HuH-7.5 (cell line): ENCODE measurements at regions not wholly inside any gene's neighbourhood (a gene's known extent, or its start where the extent isn't known, plus 50 kb on each side); places are given as distances from the start of the nearest gene placed in this dataset.

ENCODE experiments used
- DNase-seq: peaks from one replicate; pipeline ENCODE4 v3.0.0; 2011; ENCODE audit warnings: low spot score

DNA sequence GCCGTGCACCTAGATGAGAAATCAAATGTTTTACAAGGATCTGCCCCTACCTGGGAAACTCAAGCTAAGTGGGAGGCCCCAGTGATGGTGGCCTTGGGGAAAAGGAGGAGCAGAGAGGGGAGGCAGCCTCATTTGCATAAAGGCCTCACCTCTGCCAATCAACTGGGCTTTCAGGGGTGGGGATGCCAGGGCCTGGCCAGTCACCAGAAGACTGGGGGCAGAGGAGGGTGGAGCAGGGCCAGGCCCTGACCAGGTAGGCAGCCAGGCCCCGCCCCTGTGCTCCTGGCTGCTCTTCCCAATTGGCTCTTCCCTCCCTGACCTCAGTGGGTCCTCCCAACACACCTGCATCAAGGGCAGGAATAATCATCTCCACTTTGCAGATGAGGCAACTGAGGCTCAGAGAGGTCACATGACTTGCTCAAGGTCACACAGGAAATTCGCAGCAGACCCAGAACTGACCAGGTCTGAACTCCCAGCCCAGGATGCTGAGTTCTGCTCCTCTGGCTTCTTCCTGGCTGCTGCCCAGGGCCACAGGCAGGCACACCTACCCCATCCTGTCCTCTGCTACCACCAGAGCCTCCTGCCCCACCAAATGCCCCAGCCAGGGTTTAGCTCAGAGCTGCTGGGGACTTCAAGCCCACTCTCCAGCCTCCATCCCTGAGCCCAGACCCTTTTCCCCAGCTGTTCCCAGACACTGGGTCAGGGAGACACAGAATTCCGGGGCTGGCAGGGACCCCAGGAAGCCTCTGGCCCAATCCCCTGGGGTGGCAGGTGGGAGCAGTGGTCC, 677.9 kb downstream of the MATN1 start:
- DNase-seq = no peak

DNA sequence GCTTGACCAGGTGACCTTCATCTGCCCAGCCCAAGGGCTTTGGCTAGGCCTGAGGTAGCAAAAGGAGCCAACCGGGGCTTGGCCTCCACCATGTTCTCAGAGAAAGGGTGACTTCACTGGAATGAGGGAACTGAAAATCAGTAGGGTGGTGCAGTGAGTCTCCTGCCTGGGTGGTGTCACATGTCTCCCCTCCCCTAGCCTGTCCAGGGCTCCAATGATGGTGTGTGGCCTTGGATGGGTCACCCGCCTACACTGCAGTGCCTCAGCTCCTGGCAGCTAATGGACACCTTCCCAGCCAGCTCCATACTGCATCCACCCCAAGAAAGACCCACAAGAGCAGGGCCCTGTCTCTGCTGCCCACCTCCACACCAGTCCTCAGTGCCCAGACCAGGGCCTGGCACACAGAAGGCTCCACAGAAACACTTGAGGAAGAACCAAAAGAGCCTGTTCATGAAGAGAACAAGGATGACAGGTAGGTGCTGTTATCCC, 678.7 kb downstream of the MATN1 start:
- DNase-seq = no peak

DNA sequence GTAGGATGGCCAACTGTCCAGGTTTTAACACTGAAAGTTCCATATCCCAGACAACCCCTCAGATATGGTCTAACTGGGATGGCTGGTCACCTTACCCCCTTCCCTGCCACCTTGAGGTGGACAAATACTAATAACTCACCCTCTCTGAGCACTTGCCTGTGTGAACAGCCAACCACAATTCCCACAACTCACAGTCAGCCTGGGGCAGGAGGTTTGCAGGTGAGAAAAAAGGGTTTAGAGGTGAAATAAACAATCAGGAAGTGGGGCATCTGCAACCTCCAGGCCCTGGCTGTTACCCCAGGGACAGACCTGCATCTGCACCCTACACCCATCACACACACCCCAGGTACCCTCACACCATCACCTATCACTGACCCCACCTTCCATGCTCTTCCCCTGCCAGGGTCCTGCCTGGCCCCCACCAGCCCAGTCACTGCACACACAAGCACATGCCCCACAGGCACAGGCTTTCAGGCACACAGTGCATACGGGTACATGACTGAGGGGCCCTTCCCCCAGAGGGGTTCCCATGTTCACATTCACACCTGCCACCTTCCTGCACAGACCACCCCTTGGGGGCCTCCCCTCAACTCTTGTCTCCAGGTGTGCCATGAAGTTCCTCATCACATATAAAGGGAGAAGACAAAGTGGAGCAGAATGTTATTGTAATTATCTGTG, 679.5 kb downstream of the MATN1 start:
- no peak for DNase-seq

DNA sequence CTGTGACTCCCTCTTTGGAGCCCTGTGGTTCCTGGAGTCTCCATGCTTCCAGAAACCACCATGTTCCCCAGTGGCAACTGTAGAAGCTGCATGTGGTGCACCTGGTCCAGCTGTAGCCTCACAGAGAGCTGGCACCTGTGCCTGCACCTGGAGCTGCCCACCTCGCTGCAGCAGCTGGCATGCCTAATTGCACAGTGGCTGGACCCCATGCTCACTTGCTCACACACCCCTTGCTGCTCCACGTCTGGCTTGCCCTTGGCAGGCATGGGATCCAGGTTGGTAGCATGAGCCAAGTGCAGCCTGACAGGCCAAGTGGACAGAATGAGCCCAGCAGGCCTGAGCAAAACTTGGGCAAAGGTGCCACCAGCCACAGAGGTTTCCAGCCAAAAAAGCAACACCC, 680.1 kb downstream of the MATN1 start:
- no peak for DNase-seq

DNA sequence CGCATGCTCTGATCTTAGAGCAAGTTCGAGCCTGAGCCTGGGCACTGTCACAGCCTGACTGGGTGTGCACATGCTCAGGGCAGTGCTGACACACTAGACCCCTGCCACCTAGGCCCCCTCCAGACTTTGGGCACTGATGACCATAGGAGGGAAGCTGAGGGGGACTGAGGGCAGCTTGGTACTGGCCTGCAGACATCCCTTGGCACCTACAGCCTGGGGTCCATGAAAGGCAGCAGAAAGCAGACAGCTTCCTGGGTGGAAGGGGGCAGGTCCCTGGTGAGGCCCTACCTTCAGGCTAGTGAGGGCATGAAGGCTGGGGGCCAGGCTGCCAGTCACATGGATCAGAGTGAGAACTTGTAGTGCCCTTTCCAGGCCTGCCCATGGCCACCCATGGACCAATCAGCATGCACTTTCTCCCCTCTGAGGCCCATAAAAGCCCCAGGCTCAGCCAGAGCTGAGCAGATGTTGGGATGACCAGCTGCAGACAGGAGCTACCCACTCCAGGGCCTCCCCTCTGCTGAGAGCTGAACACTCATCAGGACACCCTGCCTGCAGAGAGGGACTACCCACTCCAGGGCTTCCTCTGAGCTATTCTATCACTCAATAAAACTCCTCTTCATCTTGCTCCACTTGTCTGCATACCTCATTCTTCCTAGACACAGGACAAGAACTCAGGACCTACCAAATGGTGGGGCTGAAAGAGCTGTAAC, 680.8 kb downstream of the MATN1 start:
- no peak for DNase-seq

DNA sequence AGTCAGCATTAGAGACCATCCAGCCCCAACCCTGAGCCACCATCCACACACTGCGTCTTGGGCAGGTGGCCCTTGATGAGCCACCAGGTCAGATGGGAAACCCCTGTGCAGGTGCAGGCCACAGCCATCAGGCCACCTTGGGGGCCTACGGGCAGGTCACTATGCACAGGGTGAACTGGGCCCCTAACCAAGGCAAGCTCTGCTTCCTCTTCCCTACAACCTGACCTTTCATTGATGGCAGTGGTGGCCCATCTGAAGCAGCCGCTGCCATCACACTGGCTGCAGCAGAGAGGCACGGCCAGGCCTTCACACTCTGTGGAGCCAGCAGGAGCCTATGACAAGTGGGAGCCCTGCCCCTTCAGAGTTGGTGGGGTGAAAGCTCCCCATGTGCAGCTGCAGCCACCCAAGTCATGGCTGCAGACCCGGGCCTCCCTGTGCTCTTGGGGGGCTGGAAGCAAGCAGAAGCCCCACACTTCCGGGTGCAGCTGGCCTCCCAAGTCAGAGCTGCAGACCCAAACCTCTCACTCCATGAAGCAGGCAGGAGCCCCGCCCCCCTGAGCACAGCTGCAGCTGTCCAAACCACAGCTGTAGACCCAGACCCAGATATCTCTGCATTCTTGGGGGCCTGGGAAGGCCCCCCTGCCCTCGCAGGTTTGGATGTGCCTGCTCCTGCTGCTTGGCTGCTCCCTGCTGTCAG, 681.5 kb downstream of the MATN1 start:
- DNase-seq = no peak

DNA sequence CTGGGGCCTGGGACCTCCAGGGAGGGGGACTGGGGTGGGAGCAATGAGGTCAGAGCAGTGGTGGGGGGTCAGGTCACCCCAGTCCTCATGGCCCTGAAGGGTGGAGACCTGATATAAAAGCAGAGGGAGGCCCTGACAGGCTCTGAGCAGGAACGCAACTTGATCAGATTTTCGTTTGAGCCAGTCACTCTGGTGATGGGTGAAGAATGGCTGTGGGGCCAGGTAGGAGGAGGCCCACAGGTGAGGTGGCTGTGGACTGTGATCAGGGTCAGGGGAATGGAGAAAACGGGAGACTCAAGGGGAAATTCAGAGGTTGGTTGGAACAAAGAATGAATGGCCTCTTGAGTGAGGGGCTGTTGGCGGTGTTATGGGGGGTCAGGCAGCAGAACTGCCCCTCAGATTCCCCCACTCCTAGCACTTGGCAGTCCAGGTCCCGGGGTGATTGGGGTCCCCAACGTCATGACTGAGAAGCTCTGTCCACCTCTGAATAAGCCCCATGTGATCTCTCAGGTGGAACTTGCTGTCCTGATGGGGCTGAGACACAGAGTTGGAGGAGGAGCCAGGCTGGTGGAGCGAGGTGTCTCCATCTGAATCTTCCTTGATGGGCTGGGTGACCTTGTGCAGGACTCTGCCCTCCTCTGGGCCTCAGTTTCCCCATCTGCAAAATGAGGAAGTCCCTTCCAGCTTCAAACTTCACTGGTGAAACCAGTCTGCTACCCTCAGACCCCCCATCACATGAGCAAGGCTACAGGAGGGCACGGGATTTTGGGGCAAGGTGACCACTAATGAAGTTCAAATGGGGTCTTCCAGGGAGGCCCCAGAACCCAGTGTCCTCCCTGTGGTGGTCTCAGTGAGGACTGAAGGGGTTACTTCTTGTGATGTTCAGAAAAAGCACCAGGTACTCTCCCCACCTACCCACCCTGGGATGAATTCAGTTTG, 683.0 kb downstream of the MATN1 start:
- no peak for DNase-seq

DNA sequence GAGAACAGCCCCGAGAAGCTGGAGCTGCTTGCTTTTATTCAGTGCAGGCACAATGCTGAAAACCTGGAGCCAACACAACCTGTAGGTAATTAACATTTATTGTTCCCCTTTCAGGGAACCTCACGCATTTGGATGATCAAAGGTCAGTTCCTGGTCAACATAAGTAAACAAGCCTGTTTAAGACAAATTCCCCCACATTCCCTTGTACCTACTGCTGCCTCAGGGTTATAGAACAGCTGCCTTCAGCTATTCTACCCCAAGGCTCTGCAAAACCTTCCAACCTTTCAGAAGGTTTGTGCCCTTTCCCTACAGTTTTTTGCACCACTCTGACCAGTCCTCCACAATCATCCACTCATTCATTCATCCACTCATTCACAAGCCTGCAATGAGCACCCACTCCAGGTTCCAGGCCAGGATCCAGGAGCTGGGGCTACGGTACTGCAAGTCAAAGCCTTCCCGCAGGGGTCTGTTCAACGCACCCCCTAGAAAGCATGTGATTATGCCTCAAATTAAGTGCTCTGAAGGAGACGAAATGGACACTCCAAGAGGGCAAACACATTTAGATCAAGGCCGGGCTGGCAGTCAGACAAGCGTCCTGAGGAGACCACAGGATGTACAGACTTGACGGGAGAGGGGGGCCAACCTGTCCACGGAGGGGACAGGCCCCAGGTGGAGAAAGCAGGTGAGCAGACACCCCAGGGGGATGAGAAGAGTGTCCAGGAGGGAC, 683.9 kb downstream of the MATN1 start:
- no peak for DNase-seq

DNA sequence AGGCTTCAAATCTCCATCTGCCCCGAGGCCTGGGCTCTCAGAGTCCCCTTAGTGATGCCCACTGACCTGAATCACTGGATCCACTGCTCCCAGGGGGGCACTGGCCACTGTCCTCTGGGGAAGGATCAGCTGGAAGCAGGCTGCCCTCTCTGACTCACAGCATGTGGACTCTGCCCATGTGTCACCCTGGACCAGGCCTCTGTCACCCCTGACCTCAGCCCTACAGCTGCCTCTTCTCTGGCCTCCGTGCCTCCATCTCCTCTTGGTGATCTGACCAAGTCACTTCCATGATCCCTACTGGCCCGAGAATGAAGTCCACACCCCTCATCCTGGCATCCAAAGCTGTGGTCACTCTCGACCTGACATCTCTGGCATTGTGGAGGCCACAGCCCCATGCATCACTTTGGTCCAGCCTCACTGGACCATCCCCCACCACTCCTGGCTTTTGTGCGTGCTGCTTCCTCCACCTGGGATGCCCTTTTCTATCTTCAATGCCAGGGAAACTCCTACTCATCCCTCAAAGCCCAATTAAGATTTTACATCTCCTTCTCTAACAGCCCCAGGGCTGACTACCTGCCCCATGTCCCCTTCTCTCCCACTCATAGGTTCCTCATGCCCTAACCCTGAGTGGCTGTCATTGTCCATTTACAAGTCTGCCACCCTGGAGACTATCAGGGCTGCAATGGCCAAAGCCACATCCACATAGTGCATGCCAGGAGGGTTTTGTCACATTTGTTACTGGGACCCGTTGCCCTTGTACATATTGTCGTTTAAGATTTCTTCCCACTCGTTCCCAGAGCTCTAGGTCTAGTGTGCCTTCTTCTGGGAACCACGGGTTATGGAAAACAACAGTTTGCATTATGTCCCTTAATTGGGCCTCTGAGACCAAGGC, 685.0 kb downstream of the MATN1 start:
- no peak for DNase-seq

DNA sequence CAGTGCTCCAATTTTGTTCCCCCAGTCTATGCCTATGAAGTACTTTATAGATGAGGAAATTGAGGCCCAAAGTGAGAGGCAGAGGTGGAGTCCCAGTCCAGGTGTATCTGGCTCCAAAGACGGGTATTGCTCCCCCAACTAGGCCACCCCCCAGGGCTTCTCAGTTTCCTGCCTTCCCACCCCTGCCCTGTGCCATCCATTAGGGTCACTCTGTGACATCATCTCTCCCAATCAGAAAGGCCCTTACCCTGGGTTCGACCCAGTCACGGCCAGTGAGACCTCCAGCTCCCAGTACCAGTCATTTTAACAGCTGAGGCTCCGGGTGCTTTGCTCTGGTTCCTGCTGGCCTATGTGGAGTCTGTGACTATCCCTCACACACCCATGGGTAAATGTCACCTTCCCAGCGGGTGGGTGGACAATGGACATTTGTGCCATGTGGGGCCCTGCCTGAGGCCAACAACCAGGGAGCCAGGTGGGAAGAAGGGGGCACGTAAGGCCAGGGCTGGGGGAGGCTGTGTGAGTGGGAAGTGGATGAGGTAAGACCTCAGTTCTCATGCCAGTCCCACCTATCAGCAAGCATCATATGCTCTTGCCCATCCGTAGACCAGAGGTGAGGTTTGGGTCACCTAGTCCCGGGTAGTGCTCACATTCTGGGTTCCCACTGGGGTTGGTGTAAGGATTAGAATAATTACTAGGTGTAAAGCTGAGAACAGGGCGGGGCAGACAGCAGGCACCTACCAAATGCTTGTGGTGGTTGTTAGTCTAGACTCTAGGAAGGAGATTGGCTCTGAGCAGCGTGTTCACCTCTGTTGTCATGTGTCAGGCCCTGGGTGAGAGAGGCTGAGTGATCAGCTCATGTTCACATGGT, 685.9 kb downstream of the MATN1 start:
- DNase-seq = no peak

DNA sequence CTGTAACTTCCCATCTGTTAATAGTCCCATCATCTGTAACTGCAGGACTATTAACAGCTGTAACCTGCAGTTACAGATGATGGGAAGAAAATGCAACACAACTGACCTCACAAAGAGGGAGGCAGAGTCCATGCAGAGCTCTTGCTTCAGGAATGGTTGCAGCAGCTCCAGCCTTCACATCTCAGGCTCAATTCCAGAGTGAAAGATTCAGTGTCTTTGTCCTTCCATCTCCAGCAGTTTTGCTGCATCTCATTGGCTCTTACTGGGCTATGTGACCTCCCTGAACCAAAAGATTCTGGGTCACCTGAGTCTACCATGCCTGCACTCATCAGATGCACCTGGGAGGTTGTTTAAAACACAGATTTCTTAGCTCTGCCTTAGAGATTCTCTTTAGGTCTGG, 686.7 kb downstream of the MATN1 start:
- no peak for DNase-seq

DNA sequence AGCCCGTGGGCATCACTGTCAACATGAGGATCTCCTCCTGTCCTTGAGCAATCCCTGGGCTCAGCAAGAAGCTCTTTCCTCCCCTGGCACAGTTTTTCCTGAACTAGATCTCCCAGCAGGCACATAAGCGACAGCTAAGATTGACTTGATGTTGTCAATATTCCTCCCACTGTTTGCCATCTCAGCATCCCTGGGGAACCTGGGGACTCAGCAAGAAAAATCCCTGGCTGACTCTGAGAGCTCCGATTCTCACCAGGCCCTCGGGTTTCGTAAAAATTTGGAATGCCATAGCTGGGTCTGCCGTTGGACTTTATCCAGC, 687.2 kb downstream of the MATN1 start:
- DNase-seq = no peak

DNA sequence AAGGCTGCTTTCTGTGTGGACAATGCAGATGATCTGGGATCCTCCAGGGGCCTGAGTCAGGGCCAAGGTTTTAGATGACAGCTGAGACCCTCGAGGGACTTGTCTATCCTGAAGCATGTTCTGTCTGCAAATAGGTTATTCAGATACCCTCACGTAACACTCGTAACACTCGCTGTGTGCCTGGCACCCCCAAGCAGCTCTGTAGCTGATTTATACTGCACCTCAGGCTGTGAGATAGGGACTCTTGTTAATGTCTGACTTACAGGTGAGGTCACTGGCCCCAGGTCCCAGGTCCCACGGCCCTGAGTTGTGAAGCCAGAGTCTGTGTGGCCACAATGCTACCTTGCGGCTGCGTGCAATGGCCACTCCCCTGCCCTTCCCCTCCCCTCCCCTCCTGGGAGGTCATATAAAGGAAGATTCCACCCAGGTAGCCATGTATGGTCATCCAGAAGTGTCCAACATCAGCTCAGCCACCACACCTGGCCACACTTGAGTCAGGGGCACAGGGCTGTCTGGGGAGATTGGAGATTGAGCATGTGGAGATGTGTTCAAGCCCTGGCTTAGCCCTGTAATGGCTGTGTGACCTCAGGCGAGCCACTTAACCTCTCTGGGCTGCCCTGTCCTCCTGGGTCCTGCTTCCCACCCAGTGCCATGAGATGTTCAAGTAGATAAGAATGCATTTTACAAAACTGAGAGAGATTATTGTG, 687.7 kb downstream of the MATN1 start:
- DNase-seq = no peak

DNA sequence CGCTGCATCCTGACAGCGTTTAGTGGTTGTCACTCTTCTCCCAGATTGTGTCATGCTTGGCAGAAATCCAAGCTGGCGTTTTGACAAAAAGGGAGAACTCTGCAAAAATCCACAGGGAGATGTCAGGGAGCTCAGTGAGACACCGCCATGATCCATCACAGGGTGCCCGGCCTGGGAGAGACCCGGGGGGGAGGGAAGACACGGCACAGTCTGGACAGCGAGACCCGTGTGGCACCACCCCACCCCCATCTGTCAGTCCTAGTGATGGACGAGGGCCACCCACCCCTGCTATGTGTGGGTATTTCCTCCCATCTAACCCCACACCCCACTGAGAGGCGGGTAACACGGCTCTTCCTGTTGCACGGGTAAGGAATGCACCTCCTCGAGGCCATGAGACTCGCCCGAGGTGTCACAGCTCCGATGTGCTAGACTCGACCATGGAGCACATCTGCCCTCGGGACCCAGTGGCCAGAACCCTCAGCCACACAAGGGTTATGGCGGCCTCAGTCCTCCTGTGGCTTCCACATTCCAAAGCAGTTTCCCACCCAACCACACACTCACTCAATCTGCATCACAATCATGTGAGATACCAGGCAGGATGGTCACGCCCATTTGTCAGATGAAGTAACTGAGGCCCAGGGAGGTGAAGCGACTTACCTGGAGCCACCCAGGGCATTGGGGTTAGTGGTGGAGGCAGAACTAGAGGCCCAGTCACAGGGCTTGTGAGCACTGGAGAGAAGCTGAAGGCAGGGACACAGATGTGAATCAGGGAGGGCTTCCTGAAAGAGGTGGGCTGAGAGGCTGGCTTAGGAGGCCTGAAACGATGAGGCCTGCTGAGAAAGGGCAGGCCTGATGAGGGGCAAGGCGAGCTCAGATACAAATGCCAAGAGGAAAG, 688.5 kb downstream of the MATN1 start:
- no peak for DNase-seq

DNA sequence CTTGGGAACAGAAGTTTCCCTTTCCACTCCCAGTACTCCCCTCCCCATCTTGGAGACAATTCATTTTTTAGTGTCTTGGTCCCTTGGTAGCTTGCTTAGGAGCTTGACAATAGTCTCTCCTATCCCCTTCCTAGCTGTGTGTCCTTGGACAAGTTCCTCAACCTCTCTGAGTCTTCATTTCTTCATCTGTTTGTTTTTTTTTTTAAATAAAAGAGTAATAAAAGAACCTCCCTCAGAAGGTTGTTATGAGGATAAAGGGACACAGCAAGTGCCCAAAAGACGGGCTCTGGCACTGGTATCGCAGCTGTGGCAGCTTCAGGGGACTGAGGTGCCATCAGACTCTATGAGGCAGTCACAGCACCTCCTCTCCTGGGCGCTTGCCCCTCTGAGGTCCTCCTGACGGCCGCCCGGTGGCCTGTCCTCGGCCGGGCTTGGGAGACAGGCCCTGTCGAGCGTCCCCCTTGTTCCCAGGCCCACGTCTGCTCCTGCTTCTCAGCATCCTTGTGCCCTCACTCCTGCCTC, 689.2 kb downstream of the MATN1 start:
- no peak for DNase-seq

DNA sequence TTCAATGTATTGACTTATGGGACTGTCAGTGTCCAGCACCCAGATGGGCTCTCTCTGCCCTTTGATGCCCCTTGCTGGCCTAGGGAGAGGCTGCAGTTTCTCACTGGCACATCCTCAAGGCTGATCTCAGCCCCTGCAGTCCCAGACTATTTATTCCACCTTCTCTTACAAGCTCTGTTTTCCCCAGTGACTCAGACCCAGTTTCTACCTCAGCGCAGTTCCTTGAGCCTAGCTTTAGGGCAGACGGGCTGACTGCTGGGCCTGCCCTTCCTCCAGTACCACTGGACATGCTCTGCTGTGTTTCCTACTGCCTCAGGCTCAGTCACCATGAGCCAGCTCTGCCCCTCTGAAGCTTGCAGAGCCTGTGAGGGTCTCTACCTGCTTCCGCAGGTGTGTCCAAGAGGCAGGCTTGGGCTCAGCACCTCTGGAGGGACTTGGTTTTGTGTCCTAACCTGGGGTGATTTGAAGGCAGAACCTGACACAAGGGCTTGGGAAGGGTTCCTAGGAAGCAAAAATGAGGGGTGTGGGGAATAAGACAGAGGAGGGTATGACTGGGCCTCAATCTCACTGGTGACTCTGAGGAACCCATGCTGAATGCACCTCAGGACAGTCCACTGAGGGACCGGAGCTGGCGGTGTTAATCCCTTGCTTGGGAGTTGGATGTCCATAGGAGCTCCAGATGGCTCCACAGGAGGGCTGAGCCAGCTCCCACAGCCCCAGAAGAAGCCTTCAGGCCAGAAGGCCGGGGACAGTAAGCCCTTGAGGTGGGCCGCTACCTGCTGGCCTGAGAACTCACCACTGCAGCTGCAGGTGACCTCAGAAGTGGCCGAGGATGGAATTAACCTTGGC, 689.9 kb downstream of the MATN1 start:
- DNase-seq = no peak
